Adrenal gland (tissue), 5 donors: ENCODE measurements at regions not wholly inside any gene's neighbourhood (a gene's known extent, or its start where the extent isn't known, plus 50 kb on each side); places are given as distances from the start of the nearest gene placed in this dataset.

Source experiments
- POLR2A ChIP-seq, 2 donors: fragments of 450-650 bp; IDR thresholded peaks; one replicate each; pipeline ENCODE4 v1.6.1; 2017; ENCODE audit warnings: antibody characterized with exemption in 2 of 2, mild to moderate bottlenecking in 2 of 2, moderate library complexity in 1 of 2
- TF ChIP-seq, protein P1 (sequence below), 6 experiments: fragments of 450-650 bp in 4 of 6; fragments of 200-600 bp in 2 of 6; sonication (generic) in 1 of 6; IDR thresholded peaks; 1 replicate in 5 of 6; 2 replicates in 1 of 6; pipeline versions ENCODE4 v1.5.1 to v1.8.0; 2016 to 2021; ENCODE audit warnings: antibody characterized with exemption in 6 of 6, mild to moderate bottlenecking in 2 of 6, moderate library complexity in 1 of 6
- donor health status: DM: no; HTN: no; CAD: no.

DNA sequence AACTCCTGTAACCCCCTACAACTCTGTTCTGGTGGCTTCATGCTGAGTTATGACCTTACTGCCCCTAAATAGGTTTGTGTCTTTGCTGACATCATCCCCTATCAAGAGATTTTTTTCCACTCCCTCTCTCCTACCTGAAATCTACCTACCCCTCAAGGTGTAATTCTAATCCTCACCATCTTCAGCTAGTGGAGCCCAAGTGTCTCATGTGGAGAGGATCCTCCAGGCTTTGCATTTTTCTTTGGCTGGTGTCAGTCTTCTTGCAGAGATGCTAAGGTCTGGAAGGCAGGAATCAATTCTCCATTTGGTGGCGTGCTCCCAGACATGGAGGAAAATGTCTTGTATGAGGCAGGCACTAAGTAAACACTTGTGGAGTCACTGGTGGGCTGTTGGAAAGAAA lies 74.8 kb upstream of the PRMT8 start:
- TF ChIP-seq, protein P1, sequence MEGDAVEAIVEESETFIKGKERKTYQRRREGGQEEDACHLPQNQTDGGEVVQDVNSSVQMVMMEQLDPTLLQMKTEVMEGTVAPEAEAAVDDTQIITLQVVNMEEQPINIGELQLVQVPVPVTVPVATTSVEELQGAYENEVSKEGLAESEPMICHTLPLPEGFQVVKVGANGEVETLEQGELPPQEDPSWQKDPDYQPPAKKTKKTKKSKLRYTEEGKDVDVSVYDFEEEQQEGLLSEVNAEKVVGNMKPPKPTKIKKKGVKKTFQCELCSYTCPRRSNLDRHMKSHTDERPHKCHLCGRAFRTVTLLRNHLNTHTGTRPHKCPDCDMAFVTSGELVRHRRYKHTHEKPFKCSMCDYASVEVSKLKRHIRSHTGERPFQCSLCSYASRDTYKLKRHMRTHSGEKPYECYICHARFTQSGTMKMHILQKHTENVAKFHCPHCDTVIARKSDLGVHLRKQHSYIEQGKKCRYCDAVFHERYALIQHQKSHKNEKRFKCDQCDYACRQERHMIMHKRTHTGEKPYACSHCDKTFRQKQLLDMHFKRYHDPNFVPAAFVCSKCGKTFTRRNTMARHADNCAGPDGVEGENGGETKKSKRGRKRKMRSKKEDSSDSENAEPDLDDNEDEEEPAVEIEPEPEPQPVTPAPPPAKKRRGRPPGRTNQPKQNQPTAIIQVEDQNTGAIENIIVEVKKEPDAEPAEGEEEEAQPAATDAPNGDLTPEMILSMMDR (IDR thresholded peaks at IDR 0.05), result no peak
- no peak for TF ChIP-seq POLR2A (IDR thresholded peaks at IDR 0.05)
